22Rv1 (cell line): ENCODE measurements at regions not wholly inside any gene's neighbourhood (a gene's known extent, or its start where the extent isn't known, plus 50 kb on each side); places are given as distances from the start of the nearest gene placed in this dataset.

Source experiments
- H3K27ac ChIP-seq: fragments of 450-650 bp; 2 replicates; pipeline ENCODE4 v1.5.1; 2017
- ZFX ChIP-seq: fragments of 450-650 bp; IDR thresholded peaks from 2 replicates; pipeline ENCODE4 v1.6.1; 2017; ENCODE audit warnings: antibody characterized with exemption, borderline replicate concordance
- TF ChIP-seq, protein P1 (sequence below): fragments of 450-650 bp; IDR thresholded peaks from 2 replicates; pipeline ENCODE4 v1.5.1; 2017; ENCODE audit warnings: mild to moderate bottlenecking

DNA sequence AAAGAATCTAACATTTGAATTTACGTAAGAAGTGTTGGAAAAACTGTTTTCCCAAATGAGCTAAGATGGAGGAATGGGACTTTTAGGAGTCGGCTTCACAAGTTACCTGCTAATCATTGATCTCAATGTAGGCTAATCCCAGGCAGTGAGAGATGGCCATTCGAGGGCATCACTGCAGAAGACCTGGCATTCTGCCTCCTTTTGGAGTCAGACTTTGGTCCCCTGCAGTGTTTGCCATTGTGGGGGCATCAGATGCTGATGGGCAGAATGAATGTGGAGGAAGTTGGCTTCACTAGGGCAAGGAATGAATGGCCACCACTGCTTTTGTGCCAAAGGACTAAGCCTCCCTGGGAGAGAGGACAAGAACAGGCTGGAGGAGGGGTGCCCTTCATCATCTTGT, 55.7 kb upstream of the NKX2-2 start:
- TF ChIP-seq ZFX, result no peak
- TF ChIP-seq, protein P1, sequence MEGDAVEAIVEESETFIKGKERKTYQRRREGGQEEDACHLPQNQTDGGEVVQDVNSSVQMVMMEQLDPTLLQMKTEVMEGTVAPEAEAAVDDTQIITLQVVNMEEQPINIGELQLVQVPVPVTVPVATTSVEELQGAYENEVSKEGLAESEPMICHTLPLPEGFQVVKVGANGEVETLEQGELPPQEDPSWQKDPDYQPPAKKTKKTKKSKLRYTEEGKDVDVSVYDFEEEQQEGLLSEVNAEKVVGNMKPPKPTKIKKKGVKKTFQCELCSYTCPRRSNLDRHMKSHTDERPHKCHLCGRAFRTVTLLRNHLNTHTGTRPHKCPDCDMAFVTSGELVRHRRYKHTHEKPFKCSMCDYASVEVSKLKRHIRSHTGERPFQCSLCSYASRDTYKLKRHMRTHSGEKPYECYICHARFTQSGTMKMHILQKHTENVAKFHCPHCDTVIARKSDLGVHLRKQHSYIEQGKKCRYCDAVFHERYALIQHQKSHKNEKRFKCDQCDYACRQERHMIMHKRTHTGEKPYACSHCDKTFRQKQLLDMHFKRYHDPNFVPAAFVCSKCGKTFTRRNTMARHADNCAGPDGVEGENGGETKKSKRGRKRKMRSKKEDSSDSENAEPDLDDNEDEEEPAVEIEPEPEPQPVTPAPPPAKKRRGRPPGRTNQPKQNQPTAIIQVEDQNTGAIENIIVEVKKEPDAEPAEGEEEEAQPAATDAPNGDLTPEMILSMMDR, result no peak
- no peak overlapping the region for H3K27ac ChIP-seq

DNA sequence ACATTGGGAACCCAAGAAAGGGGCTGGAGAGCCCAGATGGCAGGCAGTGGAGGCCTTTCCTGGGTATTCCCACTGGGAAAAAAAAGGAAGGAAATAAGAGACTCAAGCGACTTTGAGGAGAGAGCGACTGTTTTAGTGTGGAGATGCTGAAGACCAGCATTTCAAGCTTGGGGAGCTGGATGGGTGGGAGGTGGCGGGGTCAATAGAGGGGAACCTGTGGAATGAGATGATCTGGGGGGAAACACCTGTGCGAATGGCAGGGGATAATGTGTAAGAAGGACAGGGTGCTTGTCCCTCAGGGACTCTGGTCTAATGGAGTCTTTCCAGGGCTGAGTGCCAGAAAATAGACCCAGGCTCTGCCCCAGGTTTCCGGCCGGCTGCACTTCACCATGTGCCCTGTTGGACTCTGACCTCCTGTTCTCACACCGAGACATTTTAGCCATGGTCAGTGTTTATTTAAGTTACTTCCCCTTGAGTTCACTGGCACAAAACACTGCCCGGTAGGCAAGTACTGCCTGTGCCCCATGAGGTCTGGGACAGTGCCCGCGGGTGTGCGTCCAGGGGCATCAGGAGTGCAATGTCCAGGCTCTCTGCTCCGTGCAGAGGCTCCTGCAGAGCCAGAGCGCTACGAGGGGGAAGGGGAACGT, 50.4 kb upstream of the NKX2-2 start:
- no peak overlapping the region for H3K27ac ChIP-seq
- TF ChIP-seq ZFX, result no peak
- TF ChIP-seq, protein P1, result no peak
